ENCODE measurements at regions not wholly inside any gene's neighbourhood (a gene's known extent, or its start where the extent isn't known, plus 50 kb on each side); places are given as distances from the start of the nearest gene placed in this dataset.
"Not testable (repeated sequence)": the region's sequence is repeated elsewhere in the genome, so short reads cannot be mapped to it uniquely, and the experiment has no call there.

DNA sequence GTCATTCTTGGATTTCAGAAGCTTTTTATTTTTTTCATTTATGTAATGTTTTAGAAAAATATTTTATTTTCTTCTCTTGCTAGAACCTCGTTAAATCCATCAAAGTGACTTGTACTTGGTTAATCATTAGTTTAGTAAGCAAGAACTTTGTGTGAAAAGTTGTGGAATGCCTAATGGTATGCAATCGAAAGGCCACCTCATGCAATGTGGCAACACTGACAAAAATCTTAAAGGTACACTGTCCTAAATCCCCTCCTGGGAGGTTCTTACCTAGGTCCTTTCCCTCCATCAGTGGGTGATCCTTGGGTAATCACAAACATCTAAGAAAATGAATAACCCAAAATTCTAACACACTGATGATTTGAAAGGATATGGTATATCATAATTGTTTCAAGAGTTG, 304.2 kb downstream of the DNAH5 start:
- no peak for DNase-seq

- no peak for DNase-seq
Measured at GRCh38 chr5:13632676-13633075, 311.8 kb downstream of the DNAH5 start.

DNA sequence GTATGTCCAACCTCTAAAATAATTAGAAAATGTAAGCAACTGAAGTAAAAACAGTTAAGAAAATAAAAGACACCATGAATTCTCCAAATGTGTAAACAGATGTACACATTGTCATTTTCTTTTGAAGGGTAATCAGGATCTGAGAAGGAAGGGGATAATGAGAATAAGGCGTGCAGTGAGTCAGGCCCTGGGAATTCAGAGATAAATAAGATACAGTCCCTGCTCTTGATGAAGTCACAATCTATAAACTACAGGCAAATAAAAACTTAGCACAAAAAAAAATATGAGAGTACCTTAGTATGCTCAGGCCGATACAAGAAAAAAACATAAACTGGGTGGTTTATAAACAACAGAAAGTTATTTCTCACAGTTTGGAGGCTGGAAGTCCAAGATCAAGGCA, 315.3 kb downstream of the DNAH5 start:
- no peak for DNase-seq

DNA sequence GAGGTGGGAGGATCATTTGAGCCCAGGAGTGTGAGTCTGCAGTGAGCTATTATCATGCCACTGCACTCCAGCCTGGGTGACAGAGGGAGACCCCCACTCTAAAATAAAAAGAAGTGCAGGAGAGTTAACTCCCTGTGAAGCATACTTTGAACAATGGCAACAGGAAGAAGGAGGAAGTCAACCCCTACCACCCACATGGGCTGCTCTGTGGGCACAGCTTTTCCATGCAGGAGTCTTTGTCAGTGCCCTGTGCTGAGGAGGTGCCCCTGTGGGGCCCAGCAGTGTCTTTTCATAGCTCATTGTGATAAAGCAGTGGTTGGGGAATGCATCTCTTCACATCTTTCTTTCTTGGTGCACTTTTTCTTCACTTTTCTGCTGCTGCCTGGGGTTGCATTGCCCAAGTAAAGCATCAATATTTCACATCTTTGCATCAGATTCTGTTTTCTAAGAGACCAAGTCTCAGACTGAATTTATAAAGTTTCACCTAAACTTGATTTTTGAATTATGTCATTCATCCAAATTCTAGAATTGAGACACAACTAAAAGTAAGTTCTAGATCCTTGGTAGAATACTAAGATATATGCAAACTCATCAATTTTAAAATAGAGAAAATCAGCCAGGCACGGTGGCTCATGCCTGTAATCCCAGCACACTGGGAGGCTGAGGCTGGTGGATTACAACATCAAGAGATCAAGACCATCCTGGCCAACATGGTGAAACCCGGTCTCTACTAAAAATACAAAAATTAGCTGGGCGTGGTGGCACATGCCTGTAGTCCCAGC, 316.6 kb downstream of the DNAH5 start:
- no peak for DNase-seq

DNA sequence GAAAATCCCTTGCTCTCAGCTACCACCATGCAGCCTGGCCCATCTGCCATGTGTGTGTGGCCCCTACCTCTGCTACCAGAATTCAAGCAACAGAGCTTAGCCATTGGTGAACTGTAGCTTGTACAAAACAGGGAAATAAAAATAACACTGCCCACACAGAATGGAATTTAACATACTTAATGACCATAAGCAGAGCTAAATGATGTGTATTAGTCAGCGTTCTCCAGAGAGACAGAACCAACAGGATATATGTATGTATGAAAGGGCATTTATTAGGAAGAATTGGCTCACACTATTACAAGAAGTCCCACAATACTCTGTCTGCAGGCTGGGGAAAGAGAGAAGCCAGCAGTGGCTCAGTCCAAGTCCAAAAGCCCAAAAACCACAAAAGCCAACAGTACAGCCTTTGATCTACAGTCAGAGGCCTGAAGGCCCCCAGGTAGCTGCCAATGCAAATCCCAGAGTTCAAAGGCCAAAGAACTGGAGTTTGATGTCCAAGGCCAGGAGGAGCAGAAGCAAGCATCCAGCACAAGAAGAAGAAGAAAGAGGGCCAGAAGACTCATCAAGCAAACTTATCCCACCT, 318.8 kb downstream of the DNAH5 start:
- no peak for DNase-seq

GRCh38 chr5:13624283-13625074, 320.0 kb downstream of the DNAH5 start:
- DNase-seq = no peak

GRCh38 chr5:13613621-13614020, 330.9 kb downstream of the DNAH5 start:
- DNase-seq = no peak

DNA sequence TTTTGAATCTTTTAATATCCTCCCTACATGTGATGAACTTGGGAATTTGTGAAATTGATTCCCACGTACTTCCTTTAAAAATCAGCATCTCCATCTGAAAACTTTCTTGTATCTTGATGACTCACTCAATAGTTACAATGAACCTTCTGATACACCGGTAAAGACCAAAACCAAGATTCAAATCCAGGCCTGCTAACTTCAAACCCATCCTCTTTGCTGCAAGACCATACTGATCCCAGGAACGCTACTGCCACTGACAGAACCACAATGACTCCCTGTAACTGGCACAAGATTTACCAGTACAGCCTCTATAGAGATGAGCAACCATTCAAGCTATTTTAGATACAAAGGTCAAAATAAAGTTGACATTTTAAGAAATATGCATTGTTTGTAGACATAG, 332.9 kb downstream of the DNAH5 start:
- DNase-seq = no peak

GRCh38 chr5:13609504-13609903, 335.0 kb downstream of the DNAH5 start:
- no peak for DNase-seq

DNA sequence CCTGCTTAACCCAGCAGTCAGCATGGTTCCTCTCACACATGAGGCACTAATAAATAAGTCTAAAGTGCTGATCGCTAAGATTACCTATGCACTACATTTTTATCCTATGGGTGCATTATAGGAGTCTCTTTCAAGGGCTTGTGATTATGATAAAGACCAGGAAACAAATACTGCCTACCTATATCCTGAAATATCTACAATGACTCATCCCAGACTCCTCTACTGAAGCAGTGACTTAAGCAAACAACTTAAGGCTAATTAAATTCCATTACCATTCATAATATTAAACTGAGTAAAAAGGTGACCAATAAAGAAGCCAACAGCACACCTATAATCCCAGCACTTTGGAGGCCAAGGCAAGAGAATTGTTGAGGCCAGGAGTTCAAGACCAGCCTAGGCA, 338.4 kb downstream of the DNAH5 start:
- DNase-seq = no peak

DNA sequence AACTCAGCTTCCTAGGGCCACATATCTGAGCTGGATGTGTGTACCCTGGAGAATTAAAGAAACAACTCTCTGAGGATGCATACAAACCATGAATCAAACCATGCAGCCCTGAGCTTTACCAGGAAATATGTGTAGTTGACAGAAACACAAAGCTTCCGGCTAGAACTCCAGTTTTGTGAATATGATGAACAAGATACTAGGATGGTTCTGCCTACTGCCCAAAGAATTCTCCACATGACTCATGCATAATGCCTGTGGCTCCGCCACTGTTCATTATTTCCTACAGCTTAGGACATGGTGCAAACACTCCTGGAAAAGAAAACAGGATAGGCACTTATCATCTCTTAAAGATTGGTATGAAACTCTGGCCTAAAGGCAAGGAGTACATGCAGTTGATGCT, 343.4 kb downstream of the DNAH5 start:
- DNase-seq = no peak

- DNase-seq = no peak
Measured at GRCh38 chr5:13595978-13596377, 348.5 kb downstream of the DNAH5 start.

DNA sequence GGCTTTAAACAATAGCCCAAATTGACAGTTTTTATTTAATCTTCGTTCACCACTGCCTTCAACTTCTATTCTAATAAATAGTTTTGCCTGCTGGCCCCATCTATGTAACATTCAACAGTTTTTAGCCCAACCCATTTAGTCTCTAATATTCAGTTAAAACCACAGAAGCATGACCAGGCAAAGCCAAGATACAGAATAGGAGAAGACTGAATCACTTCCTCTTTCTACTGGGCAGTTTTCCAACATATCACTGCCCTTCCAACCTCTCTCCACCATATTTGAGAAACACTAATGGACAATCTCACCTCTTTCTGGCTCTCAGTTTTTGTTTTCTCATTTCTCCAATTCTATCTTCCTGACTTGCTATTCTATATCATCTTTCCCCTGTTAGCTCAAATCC, 352.9 kb downstream of the DNAH5 start:
- DNase-seq = no peak

- no peak for DNase-seq
Measured at GRCh38 chr5:13585324-13585723, 359.2 kb downstream of the DNAH5 start.

DNA sequence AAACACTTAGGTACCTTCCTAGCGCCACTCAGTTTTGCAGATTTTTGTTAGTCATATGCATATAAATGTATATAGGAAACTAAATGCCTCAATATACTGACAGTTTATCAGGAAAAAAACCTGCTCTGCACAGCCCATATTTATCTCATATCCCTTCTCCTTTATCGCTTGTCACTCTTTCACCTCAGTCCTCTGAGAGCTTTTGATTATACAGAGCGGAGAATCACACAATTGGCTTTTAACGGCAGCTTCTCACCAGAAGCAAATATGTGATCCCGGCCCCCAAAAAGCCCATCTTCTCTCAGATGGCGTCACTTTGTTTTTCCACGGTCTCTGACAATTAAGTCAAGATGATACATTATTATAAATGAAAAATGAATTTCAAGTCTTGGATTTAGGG, 362.6 kb downstream of the DNAH5 start:
- DNase-seq = no peak

DNA sequence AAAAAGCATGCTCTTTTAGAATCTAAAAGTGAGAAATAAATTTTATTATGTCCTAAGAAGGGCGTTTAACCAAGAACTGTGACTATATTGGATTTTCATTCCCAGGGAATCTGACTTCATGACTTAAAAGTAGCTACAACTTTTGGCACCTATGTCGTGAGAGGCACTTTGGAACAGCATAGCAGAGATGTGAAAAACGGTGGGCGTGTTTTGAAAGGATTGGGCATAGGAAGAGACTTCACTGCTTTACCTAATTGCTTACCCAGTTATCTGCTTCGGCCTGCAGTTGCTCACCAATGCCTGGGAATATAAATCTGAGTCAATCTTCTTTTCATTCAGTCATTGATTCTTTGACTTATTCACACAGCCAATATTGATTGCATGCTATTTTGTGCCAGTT, 363.4 kb downstream of the DNAH5 start:
- no peak for DNase-seq

DNA sequence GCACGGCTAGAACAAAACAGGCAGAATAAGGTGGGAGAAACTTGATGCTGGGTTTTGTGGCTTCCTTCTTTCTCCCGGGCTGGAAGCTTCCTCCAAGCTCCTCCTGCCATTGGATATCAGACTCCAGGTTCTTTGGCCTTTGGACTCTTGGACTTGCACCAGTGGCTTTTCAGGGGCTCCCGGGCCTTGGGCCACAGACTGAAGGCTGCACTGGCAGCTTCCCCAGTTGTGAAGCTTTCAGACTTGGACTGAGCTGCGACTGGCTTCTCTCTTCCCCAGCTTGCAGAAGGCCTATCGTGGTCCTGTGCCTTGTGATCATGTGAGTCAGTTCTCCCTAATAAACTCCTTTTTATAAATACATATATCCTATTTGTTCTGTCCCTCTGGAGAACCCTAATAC, 364.4 kb downstream of the DNAH5 start:
- no peak for DNase-seq

GRCh38 chr5:13579091-13579490, 365.4 kb downstream of the DNAH5 start:
- DNase-seq = not testable (repeated sequence)

- DNase-seq = not testable (repeated sequence)
Measured at GRCh38 chr5:13578311-13579039, 366.0 kb downstream of the DNAH5 start.

GRCh38 chr5:13574574-13574973, 369.9 kb downstream of the DNAH5 start:
- no peak for DNase-seq

DNA sequence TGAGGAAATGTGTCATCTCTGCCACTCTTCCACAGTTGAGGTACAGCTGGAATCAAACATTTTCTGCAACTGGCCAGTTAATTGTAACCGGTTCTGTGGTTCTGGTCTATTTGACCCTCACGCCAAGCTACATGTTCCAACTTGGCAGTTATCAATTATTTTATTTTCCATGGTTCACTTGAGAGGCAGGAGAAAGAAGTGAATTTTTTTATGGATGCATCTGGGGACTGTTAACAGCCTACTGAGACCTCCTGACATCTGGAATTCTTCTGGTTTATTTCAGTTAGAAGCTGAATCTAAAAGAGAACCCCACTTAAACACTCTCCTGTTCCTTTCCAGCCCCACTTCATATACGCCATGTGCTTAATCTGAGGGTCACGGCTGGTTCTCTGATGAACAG, 372.3 kb downstream of the DNAH5 start:
- no peak for DNase-seq

- DNase-seq = no peak
Measured at GRCh38 chr5:13569090-13569715, 375.3 kb downstream of the DNAH5 start.

DNA sequence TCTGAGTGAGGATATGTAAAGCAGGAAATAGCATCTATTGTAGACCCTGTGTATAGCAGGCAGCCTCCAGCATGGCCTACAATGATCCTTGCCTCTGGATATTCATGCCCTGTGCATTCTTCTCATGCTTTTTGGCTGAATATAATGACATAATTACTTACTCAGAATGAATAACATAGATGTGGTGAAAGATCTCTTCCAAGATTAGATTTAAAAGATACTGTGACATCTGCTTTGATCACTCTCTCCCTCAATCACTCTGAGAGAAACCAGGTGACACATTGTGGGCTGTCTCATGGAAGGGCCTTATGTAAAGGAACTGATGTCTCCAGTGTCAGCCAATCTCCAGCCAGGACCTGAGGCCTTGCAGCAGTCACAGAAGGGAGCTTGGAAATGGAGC, 376.7 kb downstream of the DNAH5 start:
- no peak for DNase-seq

Data from NCI-H187 (cell line).